ENCODE measurements at regions not wholly inside any gene's neighbourhood (a gene's known extent, or its start where the extent isn't known, plus 50 kb on each side); places are given as distances from the start of the nearest gene placed in this dataset.
"Not testable (repeated sequence)": the region's sequence is repeated elsewhere in the genome, so short reads cannot be mapped to it uniquely, and the experiment has no call there.

GRCh38 chr9:29063031-29063430 lies 1489.8 kb upstream of the C9orf72 start:
- Mint-ChIP-seq H3K9me3 (peaks cover 0 to 19% (median 12%) of the 10 kb centered on the region in 6 donors), H3K4me3 (no peak overlapping the region), H3K27me3 (ENCODE audit: low read depth in 3 of 3) (peaks cover 0 to 3% (median 0%) of the 10 kb centered on the region in 3 donors), H3K36me3 (no peaks in the 10 kb centered on the region), H3K4me1 (peaks cover 16 to 17% of the 10 kb centered on the region in 2 donors), H3K27ac (no peak overlapping the region)
- DNase-seq: no peak

- Mint-ChIP-seq H3K9me3 (peaks cover 0 to 10% (median 3%) of the 10 kb centered on the region in 6 donors), H3K4me3 (no peak overlapping the region), H3K36me3 (no peaks in the 10 kb centered on the region), H3K27me3 (ENCODE audit: low read depth in 3 of 3) (peaks cover 0 to 1% (median 0%) of the 10 kb centered on the region in 3 donors), H3K27ac (no peak overlapping the region), H3K4me1 (peaks cover 10 to 11% of the 10 kb centered on the region in 2 donors)
- no peak for DNase-seq
Measured at GRCh38 chr9:29066141-29066640, 1492.9 kb upstream of the C9orf72 start.

- Mint-ChIP-seq H3K27ac (no peak overlapping the region), H3K27me3 (ENCODE audit: low read depth in 3 of 3) (no peaks in the 10 kb centered on the region), H3K4me1 (peaks cover 5% of the 10 kb centered on the region in 2 donors), H3K36me3 (no peaks in the 10 kb centered on the region), H3K4me3 (no peak overlapping the region), H3K9me3 (peaks cover 0 to 10% (median 3%) of the 10 kb centered on the region in 6 donors)
- no peak for DNase-seq
Measured at GRCh38 chr9:29068461-29068860, 1495.2 kb upstream of the C9orf72 start.

GRCh38 chr9:29069376-29069775 lies 1496.1 kb upstream of the C9orf72 start:
- DNase-seq: no peak
- peaks cover 0 to 10% (median 3%) of the 10 kb centered on the region in 6 donors for H3K9me3 Mint-ChIP-seq
- H3K4me3 Mint-ChIP-seq: no peak overlapping the region
- H3K36me3 Mint-ChIP-seq: no peaks in the 10 kb centered on the region
- H3K27ac Mint-ChIP-seq: no peak overlapping the region
- peaks cover 5% of the 10 kb centered on the region in 2 donors for H3K4me1 Mint-ChIP-seq
- H3K27me3 Mint-ChIP-seq (ENCODE audit: low read depth in 3 of 3): no peaks in the 10 kb centered on the region

- no peaks in the 10 kb centered on the region for H3K36me3 Mint-ChIP-seq
- no peaks in the 10 kb centered on the region for H3K27me3 Mint-ChIP-seq (ENCODE audit: low read depth in 3 of 3)
Measured at GRCh38 chr9:29078063-29078666, 1504.9 kb upstream of the C9orf72 start.

GRCh38 chr9:29100762-29101161 lies 1527.5 kb upstream of the C9orf72 start:
- no peaks in the 10 kb centered on the region for H3K36me3 Mint-ChIP-seq
- no peak for DNase-seq
- H3K4me1 Mint-ChIP-seq: peaks cover 6 to 29% of the 10 kb centered on the region in 2 donors
- H3K27me3 Mint-ChIP-seq (ENCODE audit: low read depth in 3 of 3): no peaks in the 10 kb centered on the region
- no peak overlapping the region for H3K27ac Mint-ChIP-seq
- peaks cover 0 to 22% (median 5%) of the 10 kb centered on the region in 6 donors for H3K9me3 Mint-ChIP-seq
- H3K4me3 Mint-ChIP-seq: no peak overlapping the region

More at GRCh38 chr9:29078063-29078666, 1504.9 kb upstream of the C9orf72 start:
- H3K4me3 Mint-ChIP-seq: no peak overlapping the region
- peaks cover 7 to 10% of the 10 kb centered on the region in 2 donors for H3K4me1 Mint-ChIP-seq
- H3K9me3 Mint-ChIP-seq: peaks cover 0 to 16% (median 4%) of the 10 kb centered on the region in 6 donors
- no peak for DNase-seq
- peak overlapping the region in 1 of 6 donors; percentile 2 for H3K27ac Mint-ChIP-seq

GRCh38 chr9:29104166-29104565 lies 1530.9 kb upstream of the C9orf72 start:
- Mint-ChIP-seq H3K9me3 (peaks cover 0 to 17% (median 5%) of the 10 kb centered on the region in 6 donors), H3K4me1 (peaks cover 17 to 23% of the 10 kb centered on the region in 2 donors)
- not testable (repeated sequence) for H3K36me3 Mint-ChIP-seq; H3K27ac Mint-ChIP-seq; DNase-seq; H3K4me3 Mint-ChIP-seq; H3K27me3 Mint-ChIP-seq (ENCODE audit: low read depth in 3 of 3)

- H3K9me3 Mint-ChIP-seq: peaks cover 2 to 11% (median 5%) of the 10 kb centered on the region in 6 donors
- H3K27ac Mint-ChIP-seq: no peak overlapping the region
- no peaks in the 10 kb centered on the region for H3K27me3 Mint-ChIP-seq (ENCODE audit: low read depth in 3 of 3)
- DNase-seq: no peak
- no peaks in the 10 kb centered on the region for H3K36me3 Mint-ChIP-seq
- H3K4me1 Mint-ChIP-seq: peaks cover 15 to 20% of the 10 kb centered on the region in 2 donors
- H3K4me3 Mint-ChIP-seq: no peak overlapping the region
Measured at GRCh38 chr9:29118555-29118954, 1545.3 kb upstream of the C9orf72 start.

GRCh38 chr9:29126783-29127182 lies 1553.5 kb upstream of the C9orf72 start:
- Mint-ChIP-seq H3K9me3 (peaks cover 6 to 41% (median 19%) of the 10 kb centered on the region in 6 donors), H3K27me3 (ENCODE audit: low read depth in 3 of 3) (peaks cover 0 to 3% (median 0%) of the 10 kb centered on the region in 3 donors), H3K36me3 (peaks cover 4 to 6% (median 6%) of the 10 kb centered on the region in 3 donors), H3K27ac (no peak overlapping the region), H3K4me3 (no peak overlapping the region), H3K4me1 (peaks cover 19 to 27% of the 10 kb centered on the region in 2 donors)
- DNase-seq: no peak

- H3K27me3 Mint-ChIP-seq (ENCODE audit: low read depth in 3 of 3): peaks cover 0 to 3% (median 0%) of the 10 kb centered on the region in 3 donors
- H3K27ac Mint-ChIP-seq: no peak overlapping the region
- peaks cover 14 to 26% of the 10 kb centered on the region in 2 donors for H3K4me1 Mint-ChIP-seq
- DNase-seq: no peak
- H3K9me3 Mint-ChIP-seq: peaks cover 8 to 50% (median 21%) of the 10 kb centered on the region in 6 donors
- peaks cover 4 to 6% (median 6%) of the 10 kb centered on the region in 3 donors for H3K36me3 Mint-ChIP-seq
- no peak overlapping the region for H3K4me3 Mint-ChIP-seq
Measured at GRCh38 chr9:29129763-29130162, 1556.5 kb upstream of the C9orf72 start.

GRCh38 chr9:29144476-29144875 lies 1571.2 kb upstream of the C9orf72 start:
- H3K27ac Mint-ChIP-seq: no peak overlapping the region
- DNase-seq: no peak
- H3K4me3 Mint-ChIP-seq: no peak overlapping the region
- H3K9me3 Mint-ChIP-seq: peaks cover 3 to 34% (median 17%) of the 10 kb centered on the region in 6 donors
- peaks cover 0 to 11% (median 0%) of the 10 kb centered on the region in 3 donors for H3K36me3 Mint-ChIP-seq
- H3K27me3 Mint-ChIP-seq (ENCODE audit: low read depth in 3 of 3): peaks cover 0 to 2% (median 0%) of the 10 kb centered on the region in 3 donors
- peaks cover 10 to 26% of the 10 kb centered on the region in 2 donors for H3K4me1 Mint-ChIP-seq

GRCh38 chr9:29150606-29151005 lies 1577.3 kb upstream of the C9orf72 start:
- Mint-ChIP-seq H3K27me3 (ENCODE audit: low read depth in 3 of 3) (peaks cover 0 to 2% (median 0%) of the 10 kb centered on the region in 3 donors), H3K36me3 (peaks cover 0 to 3% (median 0%) of the 10 kb centered on the region in 3 donors), H3K4me3 (no peak overlapping the region), H3K4me1 (peaks cover 19 to 50% of the 10 kb centered on the region in 2 donors), H3K9me3 (peaks cover 2 to 21% (median 10%) of the 10 kb centered on the region in 6 donors), H3K27ac (no peak overlapping the region)
- no peak for DNase-seq

- Mint-ChIP-seq H3K9me3 (peaks cover 0 to 15% (median 9%) of the 10 kb centered on the region in 6 donors), H3K4me1 (peaks cover 15 to 22% of the 10 kb centered on the region in 2 donors), H3K36me3 (no peaks in the 10 kb centered on the region), H3K27me3 (ENCODE audit: low read depth in 3 of 3) (no peaks in the 10 kb centered on the region), H3K27ac (peak overlapping the region in 1 of 6 donors; percentile 20), H3K4me3 (no peak overlapping the region)
- no peak for DNase-seq
Measured at GRCh38 chr9:29160763-29161353, 1587.6 kb upstream of the C9orf72 start.

GRCh38 chr9:29174136-29174535 lies 1600.9 kb upstream of the C9orf72 start:
- peaks cover 8 to 24% of the 10 kb centered on the region in 2 donors for H3K4me1 Mint-ChIP-seq
- DNase-seq: no peak
- peaks cover 0 to 12% (median 5%) of the 10 kb centered on the region in 6 donors for H3K9me3 Mint-ChIP-seq
- peaks cover 0 to 2% (median 0%) of the 10 kb centered on the region in 3 donors for H3K27me3 Mint-ChIP-seq (ENCODE audit: low read depth in 3 of 3)
- no peak overlapping the region for H3K4me3 Mint-ChIP-seq
- no peak overlapping the region for H3K27ac Mint-ChIP-seq
- H3K36me3 Mint-ChIP-seq: no peaks in the 10 kb centered on the region
